GM18502 (cell line): ENCODE measurements at regions not wholly inside any gene's neighbourhood (a gene's known extent, or its start where the extent isn't known, plus 50 kb on each side); places are given as distances from the start of the nearest gene placed in this dataset.

ENCODE experiments used
- ATAC-seq: cut with Tn5 transposase; IDR thresholded peaks from one replicate; pipeline ENCODE4 v1.9.1; 2021; ENCODE audit warnings: mild to moderate bottlenecking; ENCODE audit not compliant: unreplicated experiment, poor library complexity

DNA sequence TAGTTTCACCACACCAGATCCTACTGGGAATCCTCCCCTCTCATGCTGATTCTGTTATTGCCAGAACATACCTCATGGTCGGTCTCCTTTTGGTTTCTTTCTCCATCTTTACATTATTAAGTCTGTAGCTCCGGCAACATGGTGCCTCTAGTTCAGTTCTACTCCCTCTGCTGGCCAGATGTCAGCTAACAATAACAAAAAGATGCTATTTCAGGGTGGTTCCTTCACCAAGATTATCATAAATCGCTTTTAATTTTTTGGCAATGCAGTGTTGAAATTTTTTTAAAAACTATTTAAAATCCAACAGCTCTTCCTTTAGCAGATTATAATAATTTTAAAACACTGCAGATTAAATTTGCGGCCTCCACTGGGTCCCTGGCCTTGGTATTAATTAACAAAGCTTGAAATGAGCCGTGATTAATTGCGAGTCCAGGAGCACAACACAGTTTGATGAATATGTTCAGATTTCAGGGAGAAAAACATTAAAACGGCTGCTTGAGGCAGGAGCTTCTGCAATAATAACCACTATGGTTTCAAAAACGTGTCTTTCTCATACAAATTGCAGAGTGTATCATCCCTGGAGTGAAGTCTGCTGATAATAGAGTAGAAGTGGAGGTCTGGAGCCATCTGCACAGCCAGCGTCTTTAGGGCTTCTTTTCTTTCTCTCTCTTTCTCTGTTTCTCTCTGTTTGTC, 492.9 kb upstream of the KIRREL3 start:
- ATAC-seq, result peak; percentile 71

DNA sequence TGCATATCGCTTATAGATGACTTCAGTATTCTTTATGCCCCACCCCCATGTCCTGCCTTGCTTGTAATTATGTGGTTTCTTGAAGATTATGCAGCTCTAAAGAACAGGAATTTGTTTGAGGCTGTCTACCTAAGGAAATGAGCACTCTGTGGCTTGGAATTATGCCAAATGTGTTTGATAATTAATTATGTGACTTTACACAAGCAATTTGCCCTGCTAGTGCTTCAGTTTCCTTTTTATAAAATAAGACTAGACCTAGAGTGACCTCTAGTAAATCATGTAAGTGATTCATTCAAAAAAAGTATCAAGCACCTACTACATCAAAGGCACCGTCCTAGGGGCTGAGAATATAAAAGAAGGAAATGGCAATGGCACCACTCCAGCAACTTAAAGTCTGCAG, 491.5 kb upstream of the KIRREL3 start:
- ATAC-seq, result no peak

DNA sequence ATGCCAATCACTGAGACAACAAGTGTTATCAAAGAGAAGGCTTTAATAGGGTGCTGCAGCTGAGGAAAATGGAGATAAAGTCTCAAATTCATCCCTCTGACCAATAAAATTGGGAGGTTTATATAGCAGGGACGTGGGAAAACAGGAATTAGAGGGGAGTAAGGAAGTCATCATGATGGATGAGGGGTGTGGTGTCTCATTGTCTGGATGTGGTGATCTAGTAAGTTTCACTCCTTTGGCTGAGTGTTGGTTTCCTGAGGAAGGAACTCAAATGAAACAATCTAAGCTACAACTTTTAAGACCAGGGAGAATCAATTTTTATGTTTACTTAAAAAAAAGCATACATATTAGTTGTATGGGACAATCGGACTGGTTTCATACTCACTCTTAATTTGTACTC, 491.0 kb upstream of the KIRREL3 start:
- no peak for ATAC-seq

DNA sequence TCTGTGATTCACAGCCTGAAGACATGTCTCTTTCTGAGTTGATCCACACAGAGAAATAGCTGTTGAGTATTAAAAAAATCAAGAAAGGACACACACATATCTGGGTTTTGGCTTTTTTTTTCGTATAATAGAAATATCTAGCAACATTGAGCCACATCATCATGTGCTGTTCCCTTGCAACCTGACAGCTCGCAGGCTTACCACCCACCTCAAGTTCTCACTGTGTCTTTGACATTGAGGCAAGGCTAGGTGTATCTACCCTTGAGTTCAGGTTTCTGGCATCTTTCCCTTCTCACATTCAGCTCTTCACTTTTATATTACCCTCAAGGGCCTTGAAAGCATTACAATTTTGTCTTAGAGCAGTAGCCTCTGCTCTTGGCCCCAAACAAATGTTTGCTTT, 490.3 kb upstream of the KIRREL3 start:
- no peak for ATAC-seq

DNA sequence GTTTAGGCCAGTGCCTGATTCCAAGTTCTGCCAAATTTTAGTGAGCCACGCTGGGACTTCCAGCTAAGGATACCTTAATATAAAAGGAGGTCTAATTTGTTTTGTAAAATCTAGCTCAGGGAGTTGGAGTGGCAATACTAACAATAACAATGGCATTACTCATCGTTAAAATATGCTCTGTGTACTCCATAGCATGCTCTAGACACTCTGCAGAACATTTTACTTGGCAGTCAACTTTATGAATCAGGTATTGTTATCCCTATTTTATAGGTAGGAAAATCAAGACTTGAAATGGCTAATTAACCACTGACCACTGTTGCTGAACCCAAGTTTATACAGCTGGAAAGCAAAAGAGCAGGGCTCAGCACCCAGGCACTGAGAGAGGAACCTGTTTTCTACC, 485.0 kb upstream of the KIRREL3 start:
- ATAC-seq, result no peak

DNA sequence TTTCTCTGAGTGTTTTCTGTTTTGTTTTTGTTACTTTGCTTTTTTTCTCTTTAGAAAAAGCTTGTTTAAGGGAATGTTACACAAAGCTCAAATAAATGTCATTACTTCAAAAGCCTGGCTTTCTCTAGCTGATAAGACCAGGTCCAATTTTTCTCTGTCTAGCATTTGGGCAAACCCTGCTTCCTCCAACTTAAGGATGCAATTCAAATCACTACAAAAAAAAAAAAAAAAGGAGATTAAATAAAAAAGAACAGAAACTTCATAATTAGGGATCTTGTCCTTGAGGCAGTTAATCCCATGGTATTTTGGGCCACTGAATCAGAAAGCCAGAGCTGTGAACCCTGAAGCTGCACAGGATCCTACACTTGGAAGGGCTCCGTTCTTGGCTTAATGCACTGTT, 480.8 kb upstream of the KIRREL3 start:
- no peak for ATAC-seq

DNA sequence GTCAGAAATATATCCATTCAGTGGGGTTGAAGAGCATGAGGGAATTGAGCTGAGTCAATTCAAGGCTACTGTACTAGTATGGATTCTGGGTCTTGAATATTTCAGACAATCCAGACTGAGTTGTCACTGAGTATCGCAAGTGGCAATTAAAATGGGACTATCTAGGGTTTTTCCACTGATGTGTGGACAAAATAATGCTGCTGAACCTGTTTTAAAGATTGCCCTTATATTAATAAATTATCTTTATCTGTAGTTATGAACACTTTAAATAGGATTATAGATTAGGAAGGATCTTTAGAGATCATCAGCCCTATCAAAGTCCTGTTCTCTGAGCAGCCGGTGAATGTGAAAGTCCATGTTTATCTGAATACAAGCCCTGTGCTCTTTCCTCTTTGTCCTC, 478.3 kb upstream of the KIRREL3 start:
- no peak for ATAC-seq

DNA sequence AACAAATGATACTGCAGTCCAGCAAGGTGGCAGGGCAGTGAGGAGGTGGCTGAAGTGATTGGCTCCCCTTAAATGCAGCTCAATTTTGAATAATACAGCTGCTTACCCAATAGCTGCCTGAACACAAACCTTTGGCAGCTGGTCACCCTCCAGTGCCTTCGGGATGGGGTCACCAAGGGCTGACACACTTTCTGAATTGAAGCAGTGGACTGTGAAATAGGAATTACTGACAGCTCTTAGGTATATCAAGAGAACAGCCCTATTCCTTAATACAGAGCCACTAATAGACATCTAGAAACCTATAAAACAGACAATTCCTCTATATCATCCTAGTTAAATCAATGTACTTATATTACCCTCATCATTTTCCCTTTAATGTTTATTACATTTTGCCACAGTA, 474.2 kb upstream of the KIRREL3 start:
- no peak for ATAC-seq

DNA sequence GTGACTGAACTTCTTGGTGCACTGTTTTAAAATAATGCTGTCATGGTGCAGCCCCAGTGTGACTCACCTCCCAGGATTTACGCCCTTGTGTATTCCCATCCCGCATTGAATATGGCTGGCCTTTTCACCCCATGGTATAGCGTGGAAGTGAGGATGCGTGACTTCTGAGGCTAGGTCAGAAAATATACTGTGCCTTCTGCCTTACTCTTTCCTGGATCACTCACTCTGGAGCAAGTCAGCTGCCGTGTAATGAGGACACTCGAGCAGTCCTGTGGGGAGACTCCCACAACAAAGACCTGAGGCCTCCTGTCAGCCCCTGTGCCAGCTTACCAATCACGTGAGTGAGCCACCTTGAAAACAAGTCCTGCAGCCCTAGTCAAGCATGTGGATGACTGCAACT, 471.9 kb upstream of the KIRREL3 start:
- ATAC-seq, result no peak

DNA sequence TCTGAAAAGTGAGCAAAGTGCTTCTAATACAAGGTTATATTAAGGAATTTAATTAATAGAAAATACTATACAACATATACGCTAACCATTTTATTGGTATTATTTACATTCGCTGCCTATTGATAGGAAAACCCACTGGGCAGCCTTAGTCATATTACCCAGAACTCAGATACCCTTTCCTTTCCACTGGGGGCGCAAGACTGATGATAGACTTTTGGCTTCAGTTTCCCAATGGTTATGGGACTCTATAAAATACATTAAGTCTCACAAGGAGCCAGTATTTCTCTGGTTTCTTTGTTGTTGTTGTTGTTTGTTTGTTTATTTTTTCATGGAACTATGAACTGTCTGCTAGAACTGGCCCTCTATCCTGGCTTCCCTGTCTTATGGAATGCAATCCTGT, 471.1 kb upstream of the KIRREL3 start:
- no peak for ATAC-seq

DNA sequence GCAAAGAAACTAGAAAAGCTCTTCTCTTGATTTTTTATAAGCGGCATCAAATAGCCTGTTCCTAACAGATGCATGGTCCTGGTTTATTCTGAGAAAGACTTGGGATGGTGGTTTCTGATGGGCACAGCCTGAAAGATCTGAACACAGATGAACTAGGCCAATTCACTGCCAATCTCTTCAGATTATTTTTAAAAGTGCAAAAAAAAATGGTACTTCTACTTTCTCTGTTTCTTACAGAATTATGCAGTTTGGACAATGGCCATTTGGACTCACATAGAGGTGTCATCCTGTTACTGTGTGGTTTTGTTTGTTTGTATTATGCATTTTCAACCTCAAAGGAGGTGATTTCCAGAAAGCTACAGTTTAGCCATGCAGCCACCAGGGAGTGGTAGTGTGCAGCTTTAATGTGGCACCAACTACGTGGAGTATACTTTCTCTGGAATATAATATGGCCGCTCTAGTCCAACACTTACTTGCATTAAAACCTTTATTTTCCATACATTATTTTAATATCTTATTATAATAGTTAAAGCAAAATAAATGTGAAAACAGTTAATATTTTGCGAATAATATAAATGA, 469.8 kb upstream of the KIRREL3 start:
- peak; percentile 71 for ATAC-seq

DNA sequence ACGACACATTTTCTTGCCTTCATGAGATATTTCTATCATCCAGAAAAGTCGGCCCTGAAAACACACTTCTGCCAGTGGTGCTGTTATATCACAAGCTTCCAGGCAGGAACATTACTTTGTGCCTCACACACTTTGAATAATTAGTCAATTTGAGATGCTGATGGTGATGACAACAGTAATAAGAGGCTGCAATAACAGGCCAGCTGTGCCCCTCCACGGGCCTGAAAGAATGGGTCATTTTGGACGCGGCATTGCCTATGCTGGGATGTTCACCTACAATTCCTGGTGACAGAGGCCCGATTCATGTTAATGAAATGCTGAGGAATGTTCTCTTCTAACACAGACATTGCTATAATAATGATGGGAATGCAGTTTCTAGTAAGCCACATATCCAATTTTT, 463.8 kb upstream of the KIRREL3 start:
- no peak for ATAC-seq

DNA sequence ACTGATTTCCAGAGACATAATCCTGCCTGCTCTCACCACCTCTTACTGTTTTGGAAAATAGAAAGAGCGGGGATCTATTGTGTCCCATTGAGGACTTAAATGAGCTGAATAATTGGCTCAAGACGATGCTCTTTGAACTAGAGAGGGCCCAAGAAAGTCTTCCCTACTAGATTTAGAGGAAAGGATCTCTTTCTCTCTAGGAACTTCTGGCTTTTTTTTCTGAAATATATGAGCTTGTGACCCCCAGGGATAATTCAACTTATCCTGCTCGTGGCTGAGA, 461.4 kb upstream of the KIRREL3 start:
- ATAC-seq, result no peak

DNA sequence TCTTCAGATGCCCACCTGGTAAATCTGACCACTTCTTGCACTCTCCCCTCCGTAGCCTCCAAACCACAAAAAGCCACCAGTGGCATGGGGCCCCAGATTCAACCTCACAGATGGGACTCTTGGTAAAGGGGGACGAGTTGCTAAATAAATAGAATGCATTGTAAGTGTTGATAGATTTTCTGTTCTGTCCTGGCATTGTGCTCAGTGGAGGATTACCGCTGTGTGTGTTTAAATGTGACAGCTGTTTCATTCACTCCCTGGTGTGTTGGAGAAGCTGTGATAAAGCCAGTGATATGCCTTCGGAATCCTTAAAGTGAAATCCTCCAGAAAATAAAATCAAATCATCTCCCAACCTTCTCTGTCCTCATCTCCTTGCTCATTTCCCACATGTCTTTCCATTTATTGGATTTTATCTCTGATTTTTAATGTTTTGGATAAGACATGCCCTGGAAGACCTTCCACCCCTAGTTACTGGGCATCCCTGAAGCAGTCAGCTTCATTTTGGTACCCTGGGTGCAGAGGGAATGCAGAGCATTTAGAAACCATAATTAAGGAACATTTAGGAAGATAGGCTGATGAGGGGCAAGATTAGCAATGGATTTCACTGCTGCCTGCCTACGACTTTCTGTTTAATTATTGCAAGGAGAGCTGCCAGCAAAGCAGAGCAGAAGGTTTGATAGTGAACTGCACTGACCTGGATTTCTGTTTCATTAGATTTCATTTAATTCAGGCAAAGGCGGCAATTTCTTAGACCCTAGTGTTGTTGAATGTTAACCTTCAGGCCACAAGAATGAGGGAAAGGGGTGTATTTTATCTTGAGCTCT, 460.9 kb upstream of the KIRREL3 start:
- ATAC-seq, result no peak

DNA sequence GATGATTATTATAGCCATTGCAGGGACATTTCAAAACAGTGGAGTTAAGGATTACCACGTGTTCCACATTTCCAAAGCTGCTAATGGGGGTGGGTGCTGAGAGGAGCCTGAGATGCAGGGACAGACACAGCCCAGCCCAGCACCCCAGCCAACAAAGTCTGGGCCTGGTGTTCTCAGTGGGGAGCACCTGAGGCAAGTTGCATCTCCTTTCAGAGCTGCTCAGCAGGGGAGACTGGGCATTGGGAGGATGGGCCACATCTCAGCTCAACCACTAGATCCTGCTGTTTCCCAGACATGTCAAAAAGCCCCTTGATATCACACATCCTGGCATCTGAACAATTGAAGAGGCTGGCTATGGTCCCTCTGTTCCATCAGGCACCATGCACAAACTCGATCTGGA, 458.0 kb upstream of the KIRREL3 start:
- no peak for ATAC-seq

DNA sequence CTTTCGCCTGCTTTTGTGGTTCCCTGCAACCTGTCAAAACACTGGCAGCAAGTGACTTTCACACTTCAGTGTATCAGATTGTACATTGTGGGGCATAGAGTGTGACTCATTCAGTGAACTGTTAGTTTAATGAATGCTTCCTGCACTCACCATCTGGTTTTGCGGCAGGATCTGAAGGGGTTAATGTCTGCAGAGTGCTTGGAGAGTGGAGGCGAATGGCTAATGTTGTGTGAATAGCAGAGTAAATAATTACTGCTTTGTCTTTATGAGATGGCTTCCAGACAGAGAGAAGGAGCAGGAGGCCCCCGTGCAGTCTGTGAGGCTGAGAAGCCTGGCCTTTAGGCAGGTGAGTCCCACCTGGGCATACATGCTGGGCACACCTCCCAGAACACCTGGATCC, 454.3 kb upstream of the KIRREL3 start:
- no peak for ATAC-seq

DNA sequence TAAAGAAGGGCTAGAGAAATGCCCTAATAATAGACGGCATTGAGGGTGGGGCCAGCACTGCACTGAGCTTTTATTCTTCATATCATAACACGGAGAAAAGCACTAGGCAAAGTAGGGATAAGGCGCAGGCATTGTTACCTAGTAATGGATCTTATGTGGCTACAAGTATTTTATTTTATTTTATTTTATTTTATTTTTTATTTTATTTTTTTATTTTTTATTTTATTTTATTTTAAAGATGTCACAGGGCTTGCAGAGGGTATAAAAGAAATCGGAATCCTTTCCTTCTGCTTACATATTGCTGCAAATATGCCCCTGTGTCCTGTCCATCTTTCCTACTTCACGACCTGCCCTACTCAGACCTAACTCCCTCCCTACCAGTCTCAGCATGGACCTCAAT, 452.0 kb upstream of the KIRREL3 start:
- no peak for ATAC-seq

DNA sequence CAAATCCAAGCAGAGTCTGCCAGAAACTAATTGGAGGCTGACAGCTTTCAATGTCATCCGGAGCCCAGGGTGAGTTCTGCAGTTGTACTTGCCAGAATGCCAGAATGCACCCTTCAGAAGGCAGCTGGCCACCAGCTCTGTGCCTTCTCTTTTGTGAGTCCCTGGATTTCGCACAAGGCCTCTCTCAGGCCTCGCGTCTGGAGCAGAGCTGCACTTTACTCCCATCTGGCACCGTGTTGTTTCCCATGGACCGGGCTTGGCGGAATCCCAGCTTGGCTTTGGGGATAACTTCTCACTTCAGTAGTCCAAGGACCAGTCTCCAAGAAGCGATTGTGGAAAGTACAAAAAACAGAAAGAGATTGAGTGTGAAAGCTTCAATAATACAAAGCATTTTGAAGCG, 451.3 kb upstream of the KIRREL3 start:
- ATAC-seq, result no peak

DNA sequence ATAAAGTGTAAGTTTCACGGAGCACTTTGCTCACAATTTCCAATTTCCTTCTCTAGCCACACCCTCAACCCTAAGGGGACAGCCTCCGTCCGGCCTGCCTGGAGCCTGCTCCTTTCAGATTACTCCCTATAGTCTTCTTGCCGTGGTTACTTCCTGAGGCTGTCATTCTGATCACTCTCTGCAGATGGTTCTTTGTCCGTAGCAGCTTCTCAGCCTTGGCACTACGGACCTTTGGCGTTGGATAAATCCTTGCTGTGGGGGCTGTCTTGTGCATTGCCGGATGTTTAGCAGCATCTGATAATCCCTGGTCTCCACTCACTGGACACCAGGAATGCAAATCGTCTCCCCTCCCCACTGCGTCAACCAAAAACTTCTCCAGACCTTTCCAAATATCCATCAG, 447.5 kb upstream of the KIRREL3 start:
- ATAC-seq, result no peak

DNA sequence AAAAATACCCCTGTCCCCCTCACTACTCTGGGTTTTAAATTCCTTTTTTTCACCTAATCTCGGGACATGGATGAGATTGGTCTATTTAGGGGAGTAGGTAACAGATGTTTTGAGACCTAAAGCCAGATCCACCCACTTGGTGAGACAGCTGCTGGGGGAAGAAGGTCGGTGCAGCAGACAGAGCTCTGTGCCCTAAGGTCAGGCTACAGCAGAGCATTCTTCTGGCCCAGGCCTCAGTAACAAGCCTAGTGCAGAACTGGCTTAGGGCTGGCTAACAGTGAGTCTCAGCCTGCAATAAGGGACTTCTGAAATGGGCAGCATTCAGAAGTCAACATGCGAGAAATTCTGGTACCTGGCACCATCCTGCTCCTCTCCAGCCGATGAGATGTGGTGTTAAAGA, 444.9 kb upstream of the KIRREL3 start:
- no peak for ATAC-seq

DNA sequence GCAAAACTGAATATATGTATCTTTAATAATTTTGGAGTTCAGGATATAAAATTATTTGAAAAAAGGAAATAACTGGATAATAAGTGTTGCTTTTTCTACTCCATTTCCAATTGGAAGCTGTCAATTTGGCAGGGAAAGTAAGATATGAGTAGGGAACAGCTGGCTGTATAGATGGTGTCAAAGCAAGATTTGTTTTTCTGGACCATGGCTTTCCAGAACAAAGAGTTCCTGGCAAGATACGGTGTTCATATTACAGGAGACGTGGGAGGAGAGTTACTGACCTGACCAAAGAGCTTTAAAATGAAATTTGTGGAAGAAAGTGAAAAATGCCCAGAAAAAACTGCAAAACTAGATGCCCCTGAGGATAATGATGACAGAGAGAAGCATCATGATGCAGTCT, 442.7 kb upstream of the KIRREL3 start:
- no peak for ATAC-seq

DNA sequence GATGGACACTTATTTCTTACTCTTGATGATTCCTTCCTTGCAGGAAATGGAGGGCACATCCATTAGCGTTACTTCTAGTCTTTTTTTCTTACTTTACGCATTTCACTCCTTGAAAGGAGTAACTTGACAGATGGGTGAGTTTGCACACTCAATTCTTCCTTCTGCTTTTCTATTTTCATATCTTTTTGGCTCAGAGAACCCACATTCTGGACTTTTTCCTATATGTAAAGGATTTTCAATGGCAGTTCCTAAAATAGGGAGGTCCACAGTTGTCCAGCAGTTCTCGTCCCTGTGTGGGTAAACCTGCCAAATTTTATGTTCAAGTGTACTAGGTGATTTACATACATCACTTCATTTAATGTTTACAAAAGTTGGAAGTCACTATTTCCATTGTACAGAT, 440.0 kb upstream of the KIRREL3 start:
- ATAC-seq, result no peak
